ENCODE measurements at regions not wholly inside any gene's neighbourhood (a gene's known extent, or its start where the extent isn't known, plus 50 kb on each side); places are given as distances from the start of the nearest gene placed in this dataset.

GRCh38 chr11:71307811-71308645 is 55.7 kb upstream of the SHANK2 start:
- TF ChIP-seq CTCF (IDR thresholded peaks at IDR 0.05) (no peak), POLR2A (IDR thresholded peaks at IDR 0.05) (no peak)
